GM21367 (cell line): ENCODE measurements at regions not wholly inside any gene's neighbourhood (a gene's known extent, or its start where the extent isn't known, plus 50 kb on each side); places are given as distances from the start of the nearest gene placed in this dataset.
"Not testable (repeated sequence)": the region's sequence is repeated elsewhere in the genome, so short reads cannot be mapped to it uniquely, and the experiment has no call there.

ENCODE experiments used
- ATAC-seq: cut with Tn5 transposase; IDR thresholded peaks from one replicate; pipeline ENCODE4 v1.9.1; 2021; ENCODE audit not compliant: unreplicated experiment

GRCh38 chr7:52781250-52781649 is 254.2 kb upstream of the POM121L12 start:
- ATAC-seq, result no peak

DNA sequence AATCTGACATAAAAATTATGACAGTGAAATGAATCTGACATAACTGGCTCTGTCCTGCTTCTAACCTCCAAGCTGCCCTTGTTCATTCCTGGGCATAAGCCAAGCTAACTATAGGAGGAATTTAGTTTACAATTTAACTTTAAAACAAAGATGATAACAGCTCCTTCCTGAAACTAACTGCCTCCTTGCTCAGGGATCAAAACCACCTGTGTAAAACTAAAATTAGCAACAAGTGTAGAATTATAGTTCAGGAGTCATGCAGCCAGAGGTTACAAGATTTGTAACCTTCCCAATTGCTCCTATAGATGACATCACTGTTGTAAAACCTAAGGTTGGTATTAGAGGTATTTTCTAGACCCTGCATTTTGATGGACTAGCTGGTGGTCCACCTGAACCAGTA is 256.4 kb upstream of the POM121L12 start:
- no peak for ATAC-seq

DNA sequence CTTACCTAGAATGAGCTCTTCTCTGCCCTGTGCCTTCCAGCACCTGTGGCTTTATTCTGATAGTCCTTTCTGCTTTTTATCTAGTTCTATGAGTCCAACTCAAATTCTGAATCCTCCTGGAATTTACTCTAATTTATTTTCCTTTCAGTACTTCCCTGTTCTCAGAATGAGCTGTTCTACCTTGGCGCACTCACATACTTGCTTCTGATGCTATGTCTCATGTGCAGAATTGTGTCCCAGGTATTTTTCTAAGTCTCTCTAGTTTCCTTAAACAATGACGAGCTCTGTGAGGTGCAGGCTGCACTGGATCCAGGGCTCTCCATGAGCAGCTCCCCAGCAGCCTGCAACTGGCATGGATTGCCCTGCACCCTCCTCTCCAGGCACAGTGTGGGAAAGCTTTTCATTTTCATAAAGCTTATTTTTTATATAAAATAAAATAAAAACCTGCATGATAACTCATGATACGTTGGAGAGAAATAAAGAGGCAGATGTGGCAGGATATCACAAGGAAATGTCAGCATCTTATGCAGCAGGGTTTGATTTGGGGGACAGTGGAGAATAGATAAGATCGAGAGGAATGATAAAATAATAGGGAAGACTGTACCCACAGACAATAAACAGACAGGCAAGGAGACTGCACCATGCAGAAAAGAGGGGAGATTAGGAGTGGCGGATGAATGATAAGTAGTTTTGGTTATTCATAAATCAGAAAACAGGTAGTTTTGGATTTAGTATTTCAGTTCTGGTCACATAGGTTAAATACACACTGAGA is 258.2 kb upstream of the POM121L12 start:
- no peak for ATAC-seq

DNA sequence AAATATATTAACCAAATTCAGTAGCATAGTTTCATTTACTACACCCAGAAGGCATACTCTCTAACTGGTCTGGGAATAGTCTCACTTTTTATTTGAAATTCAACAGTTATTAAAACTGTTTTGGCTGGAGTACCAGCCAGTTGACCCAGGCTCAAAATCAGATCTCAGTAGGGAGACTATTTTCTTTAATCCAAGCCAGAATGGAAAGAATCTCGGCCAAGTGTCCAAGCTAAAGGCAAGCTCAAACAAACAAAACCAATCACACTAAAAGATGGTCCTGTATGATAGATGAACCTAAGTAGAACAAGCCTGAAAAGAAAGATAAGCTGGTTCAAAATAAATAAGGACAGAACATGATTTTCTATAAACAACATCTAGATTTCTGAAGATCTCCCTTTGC is 259.6 kb upstream of the POM121L12 start:
- no peak for ATAC-seq

DNA sequence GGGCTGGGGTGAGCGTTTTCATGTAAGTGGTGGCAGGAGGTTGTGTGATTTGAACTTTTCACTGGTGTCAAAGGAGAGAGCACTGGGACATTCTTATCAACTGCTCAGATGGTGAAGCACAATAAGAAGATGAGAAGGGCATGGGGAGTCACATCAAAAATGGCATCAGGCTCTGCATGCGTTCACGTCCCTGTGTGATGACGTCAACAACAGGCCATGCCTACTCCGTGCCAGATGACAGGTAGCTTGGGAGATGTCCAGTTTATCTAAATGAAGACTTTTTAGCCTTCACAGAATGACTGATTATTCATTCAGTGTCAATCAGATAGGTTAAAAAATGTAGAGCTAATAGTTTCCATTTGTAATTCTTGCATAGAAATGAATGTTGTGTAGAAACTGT is 264.3 kb upstream of the POM121L12 start:
- no peak for ATAC-seq

DNA sequence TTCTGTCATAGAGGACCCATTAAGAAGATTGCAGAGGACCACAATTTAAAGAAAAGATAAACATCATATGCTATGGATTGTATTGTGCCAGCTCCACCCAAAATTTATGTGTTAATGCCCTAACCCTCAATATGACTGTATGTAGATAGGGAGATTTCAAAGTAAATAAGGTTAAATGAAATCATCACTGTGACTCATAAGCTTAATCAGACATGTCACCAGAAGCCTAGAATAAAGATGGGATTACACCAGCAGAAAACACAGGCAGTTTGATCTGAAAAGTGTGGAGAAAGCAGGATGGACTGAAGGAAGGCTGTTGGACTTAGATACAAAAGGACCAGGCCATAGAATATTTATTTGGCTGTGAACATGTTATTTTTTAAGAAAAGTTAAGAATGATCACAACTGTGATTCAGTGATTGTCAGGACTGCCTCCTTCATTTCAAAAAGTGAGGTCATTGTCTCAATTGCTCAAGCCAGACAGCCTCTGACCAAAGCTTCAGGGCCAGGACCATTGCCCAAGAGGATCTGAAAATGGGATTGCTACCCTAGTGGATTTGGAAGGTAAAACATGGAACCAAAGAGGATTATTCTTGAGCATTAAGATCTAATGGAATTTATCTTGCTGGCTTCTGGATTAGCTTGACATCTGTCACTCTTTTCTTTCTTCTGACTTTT is 270.8 kb upstream of the POM121L12 start:
- no peak for ATAC-seq

DNA sequence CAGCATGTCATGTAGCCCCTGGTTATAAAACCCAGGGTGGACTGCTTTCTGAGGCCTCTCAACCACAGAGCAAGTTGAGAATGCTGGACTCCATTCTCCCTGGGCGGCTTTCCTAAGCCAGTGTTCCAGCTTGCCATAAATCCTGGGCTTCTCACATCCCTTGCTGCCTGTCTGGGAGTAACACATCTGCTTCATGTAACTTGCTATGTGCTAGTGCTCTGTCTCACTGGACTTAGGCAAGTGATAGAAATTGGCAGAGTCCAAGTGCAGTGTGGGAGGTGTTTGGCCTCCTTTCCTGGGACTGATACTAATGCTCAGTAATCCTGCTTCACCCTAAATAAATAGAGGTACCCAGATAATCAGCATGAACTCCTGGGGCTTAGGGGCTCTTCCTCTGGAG is 277.1 kb upstream of the POM121L12 start:
- no peak for ATAC-seq

- ATAC-seq, result no peak
Measured at GRCh38 chr7:52753855-52754254, 281.6 kb upstream of the POM121L12 start.

DNA sequence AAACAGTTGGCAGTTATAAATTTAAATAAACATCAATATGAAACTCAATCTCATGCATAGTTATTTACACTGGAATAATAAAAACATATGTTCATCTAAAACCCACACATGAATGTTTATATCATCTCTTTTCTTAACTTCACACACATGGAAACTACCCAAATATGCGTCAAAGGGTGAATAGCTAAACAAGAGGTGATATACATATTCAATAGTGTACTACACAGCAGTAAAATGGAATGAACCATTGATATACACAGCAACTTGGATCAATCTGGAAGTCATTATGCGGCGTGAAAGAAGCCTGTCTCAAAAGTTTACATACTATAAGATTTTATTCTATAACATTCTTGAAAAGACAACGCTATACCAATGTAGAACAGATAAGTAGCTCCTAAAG is 282.5 kb upstream of the POM121L12 start:
- ATAC-seq, result no peak

DNA sequence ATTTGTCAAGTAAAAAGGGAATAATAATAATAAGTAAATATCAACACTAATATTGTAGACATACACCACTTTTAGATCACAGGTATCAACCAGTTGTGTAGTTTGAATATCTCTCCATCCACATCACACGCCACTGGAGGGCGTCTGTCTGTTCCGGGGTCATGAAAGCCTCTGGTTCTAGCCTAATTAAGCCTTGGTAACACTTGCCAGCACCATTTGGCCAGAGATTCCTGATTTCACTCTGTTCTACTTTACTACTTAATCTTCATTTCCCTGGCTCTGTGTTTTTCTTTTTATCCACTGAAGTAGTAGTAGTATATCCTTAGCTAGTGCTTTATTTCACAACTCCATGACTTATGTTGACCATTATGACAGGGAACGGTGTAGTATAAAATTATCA is 285.6 kb upstream of the POM121L12 start:
- ATAC-seq, result no peak

- ATAC-seq, result no peak
Measured at GRCh38 chr7:52747817-52748216, 287.6 kb upstream of the POM121L12 start.

DNA sequence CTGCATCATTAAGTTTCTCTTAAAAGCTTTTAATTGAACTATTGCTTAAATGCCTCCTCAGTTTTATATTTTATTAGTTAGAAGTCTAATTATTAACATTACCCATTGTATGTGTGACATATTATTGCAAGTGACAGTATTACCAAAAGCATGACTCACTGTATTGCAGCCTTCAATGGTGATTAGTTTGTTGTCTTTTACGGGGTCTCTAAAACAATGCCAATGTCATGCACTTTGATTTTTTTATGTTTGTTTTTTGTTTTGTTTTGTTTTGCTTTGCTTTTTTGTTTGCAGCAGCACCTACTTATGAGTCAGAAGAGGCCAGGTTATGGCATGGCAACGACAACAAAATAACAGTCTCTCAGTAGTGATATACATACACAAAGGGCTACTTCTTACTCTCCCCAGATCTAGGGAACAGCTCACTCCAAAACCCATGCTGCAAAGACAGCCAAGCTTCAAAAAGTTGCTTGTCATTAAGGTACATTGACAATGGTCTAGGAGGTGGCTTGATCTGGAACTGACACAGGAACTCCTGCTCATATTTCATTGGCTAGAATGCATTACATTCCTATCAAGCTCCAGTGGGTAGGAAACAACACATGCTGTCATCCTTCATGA is 293.7 kb upstream of the POM121L12 start:
- no peak for ATAC-seq

- ATAC-seq, result no peak
Measured at GRCh38 chr7:52735656-52736055, 299.8 kb upstream of the POM121L12 start.

DNA sequence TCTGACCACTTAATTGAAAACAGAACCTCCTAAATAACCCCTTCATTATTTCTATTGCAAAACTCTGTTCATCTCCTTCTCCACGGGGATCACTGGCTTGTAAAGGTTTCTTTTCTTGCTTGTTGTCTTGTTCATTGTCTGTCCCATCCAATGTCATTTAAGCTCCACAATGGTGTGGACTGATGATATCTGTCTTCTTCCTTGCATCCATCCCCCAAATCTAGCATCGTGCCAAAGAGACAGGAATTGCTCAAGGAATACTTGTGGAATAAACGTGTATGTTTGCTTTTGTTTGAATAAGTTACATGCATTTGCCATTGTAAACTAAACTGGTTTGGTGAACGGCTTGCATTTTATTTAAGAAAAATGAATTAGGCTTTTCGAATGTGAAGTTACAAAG is 306.8 kb upstream of the POM121L12 start:
- not testable (repeated sequence) for ATAC-seq

GRCh38 chr7:52727632-52728031 is 307.8 kb upstream of the POM121L12 start:
- no peak for ATAC-seq

DNA sequence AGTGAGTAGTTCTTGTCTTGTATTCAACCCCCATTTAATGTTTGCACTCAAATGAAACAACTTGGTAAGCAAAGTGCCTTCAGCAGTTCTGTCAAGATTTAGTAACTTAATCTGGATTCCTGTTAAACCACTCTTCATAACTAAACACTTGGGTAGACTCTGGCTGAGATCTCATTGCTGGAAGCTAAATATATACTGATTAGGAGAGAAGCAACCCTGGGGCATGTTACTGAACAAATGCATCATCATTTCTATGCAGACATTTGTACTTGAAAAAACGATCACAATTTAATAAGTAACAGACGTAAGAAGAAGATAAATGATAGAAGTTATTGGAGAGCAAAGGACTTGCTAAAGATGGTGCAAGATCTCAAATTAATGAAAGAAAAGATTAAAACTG is 308.4 kb upstream of the POM121L12 start:
- ATAC-seq, result no peak

- ATAC-seq, result no peak
Measured at GRCh38 chr7:52726493-52726892, 308.9 kb upstream of the POM121L12 start.

DNA sequence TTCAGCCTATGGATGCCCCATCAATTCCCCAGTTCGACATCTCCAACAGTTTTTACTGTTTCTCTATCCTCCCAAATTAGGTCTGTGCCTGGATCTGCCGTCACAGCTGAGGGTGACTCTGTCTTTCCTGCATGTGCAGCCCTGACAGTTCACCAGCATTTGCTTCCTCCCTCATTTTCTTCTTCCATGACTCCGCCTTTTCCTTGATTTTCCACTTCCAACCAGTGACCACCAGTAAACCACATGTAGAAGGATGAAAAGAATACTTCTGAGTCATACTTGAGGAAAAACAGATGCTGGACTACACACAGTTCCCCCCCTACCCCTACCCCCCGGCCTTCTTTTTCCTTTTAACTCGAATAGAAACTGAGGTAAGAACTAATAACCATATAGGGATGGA is 311.8 kb upstream of the POM121L12 start:
- no peak for ATAC-seq

GRCh38 chr7:52720856-52721255 is 314.6 kb upstream of the POM121L12 start:
- no peak for ATAC-seq

DNA sequence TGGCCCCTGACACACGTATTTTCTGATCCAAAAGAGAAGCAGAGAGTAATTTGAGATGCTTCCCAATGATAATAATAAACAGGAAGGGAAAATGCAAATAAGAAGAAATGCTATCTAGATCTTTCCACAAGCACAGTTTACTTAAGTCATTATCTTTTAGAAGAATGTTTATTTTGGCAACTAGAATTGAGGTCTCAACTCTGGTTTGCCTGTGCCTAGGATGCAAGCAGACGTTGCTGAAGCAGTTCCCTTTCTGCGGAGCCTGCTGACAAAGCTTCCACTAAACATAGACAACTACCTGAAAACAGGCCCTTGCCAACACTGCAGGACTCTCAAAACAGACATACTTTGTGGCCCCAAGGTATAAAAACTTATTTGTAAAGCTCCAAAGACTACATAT is 315.8 kb upstream of the POM121L12 start:
- no peak for ATAC-seq

GRCh38 chr7:52715701-52716100 is 319.7 kb upstream of the POM121L12 start:
- ATAC-seq, result no peak

- ATAC-seq, result no peak
Measured at GRCh38 chr7:52712938-52713337, 322.5 kb upstream of the POM121L12 start.
